Hepatic stellate cell (primary cell): ENCODE measurements at regions not wholly inside any gene's neighbourhood (a gene's known extent, or its start where the extent isn't known, plus 50 kb on each side); places are given as distances from the start of the nearest gene placed in this dataset.

Source experiments
- DNase-seq: peaks from one replicate; pipeline ENCODE4 v3.0.0; 2011; ENCODE audit warnings: low spot score

GRCh38 chr12:115574826-115575225 is 702.7 kb downstream of the MED13L start:
- DNase-seq, result no peak

DNA sequence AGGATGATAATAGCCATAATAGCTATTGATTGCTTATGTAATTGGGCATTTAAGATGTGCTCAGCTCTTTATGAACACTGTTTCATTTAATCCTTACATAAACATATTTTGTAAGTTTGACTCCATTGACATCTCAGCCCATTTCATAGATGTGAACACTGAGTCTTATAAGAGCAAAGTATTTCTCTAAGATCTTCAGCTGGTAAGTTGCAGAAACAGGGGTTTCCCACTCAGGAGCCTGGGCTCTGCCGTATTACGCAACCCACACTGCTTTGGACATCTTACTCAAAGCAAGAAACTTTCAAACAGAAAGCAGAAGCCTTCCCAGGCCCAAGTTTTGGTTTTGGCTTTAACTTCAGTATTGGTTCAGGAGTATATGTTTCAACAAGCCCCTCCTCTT is 705.1 kb downstream of the MED13L start:
- no peak for DNase-seq

DNA sequence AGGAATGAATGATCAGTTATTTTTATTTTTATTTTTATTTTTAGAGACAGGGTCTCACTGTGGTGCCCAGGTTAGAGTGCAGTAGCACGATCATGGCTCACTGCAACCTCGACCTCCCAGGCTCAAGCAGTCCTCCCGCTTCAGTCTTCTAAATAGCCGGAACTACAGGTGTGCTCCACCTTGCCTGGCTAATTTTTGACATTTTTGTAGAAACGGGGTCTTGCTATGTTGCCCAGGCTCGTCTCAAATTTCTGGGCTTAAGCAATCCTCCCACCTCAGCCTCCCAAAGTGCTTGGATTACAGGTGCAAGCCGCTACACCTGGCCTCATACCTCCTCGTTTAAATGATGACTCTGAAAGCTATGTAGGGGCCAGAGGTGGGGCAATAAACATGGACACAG is 706.0 kb downstream of the MED13L start:
- no peak for DNase-seq

DNA sequence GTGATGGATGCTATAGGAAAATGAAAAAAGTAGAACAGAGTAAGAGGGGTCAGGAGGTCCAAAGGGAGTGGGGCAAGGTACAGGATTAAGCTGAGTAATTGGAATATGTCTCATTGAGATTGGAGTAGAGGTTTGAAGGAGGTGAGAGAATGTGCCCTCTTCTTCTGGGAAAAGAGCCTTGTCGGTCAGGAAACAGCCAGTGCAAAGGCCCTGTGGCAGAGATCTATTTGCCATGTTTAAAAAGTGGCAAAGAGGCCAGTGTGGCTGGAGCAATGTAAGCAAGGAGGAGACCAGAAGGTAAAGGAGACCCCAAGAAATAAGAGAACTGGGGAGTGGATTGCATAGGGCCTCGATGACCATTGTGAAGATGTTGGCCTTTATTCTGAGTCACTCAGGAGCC is 706.5 kb downstream of the MED13L start:
- no peak for DNase-seq

GRCh38 chr12:115570069-115570777 is 707.3 kb downstream of the MED13L start:
- DNase-seq, result no peak

- DNase-seq, result no peak
These were observed 708.0 kb downstream of the MED13L start for GRCh38 chr12:115569345-115570068.

DNA sequence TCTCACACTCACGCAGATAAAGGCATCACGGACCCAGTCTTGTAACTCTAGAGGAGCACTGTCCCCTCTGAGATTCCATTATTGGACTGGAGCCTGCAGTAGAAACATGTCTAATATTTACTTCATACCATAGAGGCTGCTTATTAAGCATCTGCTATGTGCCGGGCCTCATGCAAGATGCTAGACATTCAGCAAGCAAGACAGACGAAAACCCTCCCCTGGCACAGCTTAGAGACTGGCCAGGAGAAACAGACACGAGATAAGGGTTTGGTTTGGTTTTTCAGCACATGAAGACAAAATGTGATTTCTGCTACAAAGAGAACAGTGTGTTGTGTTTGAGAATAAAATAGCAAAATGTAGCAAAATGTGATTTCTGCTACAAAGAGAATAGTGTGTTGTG is 719.2 kb downstream of the MED13L start:
- DNase-seq, result no peak

DNA sequence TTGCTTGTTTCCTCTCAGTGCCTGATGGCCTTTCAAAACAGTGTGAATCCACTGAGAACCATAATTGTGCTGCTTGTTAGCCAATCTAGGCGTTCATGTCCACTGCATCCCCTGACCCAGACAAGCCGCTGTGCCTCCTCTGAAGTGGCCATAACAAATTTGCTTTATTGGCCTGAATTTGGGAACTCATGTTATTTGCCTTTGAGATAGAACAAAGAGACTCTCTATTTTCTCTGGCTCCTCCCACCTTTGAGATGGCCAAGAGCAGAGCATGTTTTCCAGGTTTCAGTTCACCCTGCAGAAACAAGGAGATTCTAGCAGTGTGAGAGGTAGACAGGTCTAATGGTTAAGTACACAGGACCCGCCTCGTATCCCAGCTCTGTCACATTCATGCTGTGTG is 723.9 kb downstream of the MED13L start:
- no peak for DNase-seq

GRCh38 chr12:115543269-115543668 is 734.2 kb downstream of the MED13L start:
- no peak for DNase-seq

GRCh38 chr12:115542656-115543055 is 734.8 kb downstream of the MED13L start:
- DNase-seq, result no peak

DNA sequence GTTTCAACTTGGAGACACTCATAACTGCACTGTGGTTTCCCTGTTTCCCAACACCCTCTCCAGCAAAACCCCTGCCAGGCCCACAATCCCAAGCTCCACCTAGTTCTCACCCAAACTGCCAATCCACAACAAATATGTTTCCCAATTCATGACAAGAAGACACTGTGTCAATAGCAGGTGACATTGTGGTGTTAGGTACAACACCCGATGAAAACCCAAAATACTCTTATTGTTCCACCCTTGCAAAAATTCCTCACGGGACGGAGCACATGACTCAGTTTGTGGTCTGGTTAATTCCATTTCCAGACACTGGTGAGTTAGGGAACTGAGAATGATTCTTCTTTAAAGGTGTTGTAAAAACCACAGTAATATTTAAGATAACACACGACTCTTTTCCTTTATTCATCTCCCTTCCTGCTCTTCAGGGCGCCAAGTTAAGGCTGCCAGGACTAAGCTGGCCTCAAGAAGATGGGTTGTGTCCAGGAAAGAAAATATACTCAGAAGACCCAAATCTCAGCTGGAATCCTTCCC is 735.5 kb downstream of the MED13L start:
- no peak for DNase-seq

DNA sequence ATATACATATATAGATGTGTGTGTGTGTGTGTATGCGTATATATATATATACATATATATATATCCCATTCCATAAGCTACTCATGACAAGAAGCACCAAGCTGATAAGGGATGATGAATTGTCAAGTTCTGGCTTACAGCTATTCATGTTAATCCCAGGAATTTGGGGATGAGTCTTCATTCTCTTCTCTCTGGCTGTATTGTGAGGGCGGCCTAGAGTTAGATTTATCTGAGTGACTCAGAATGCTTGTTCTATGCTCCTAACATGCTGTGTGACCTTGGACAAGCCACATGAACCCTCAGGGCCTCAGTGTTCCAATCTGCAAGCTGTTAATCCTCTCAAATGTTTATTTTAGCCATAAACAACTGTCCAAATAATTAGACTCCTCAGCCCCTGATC is 749.0 kb downstream of the MED13L start:
- no peak for DNase-seq

GRCh38 chr12:115521771-115522409 is 755.6 kb downstream of the MED13L start:
- DNase-seq, result no peak

GRCh38 chr12:115519887-115520286 is 757.6 kb downstream of the MED13L start:
- no peak for DNase-seq

DNA sequence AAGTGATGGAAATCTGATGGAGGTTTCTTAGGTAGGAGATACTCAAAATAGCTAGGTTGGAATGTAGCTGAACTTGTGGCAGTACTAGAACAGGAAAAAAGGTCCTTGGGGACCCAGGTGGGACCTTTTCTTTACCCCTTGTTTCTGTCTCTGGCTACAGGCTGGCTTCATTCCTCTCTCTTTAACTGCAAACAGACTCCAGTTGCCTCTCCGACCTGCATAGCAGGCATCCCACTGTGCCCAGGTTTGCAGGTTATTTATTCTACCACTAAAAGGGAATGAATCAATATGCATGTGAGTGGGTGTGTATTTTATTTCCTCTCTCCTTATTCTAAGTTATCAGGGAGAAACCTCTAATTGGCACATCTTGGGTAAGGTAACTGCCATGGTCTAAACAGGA is 758.1 kb downstream of the MED13L start:
- DNase-seq, result no peak

GRCh38 chr12:115517913-115518312 is 759.6 kb downstream of the MED13L start:
- no peak for DNase-seq

- DNase-seq, result no peak
These were observed 765.3 kb downstream of the MED13L start for GRCh38 chr12:115511986-115512711.

DNA sequence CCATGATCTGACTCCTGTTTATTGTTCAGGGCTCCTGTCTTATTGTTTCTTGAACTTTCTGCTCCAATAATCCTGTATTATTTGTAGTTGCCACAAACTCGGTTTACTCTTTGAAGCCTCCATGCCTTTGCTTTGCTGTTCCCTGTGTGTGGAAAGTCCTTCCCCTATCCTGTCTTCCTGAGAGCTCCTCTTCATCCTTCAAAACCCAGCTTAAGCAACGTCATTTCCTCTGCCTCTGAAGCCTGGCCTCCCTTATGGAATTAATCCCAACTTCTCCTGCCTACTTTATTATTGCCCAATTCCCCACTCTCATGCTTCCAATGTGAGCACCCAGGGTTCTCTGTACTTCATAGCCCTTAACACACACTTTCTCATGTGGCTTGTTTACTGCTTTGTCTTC is 766.2 kb downstream of the MED13L start:
- DNase-seq, result no peak

GRCh38 chr12:115508990-115509389 is 768.5 kb downstream of the MED13L start:
- no peak for DNase-seq

- no peak for DNase-seq
These were observed 769.4 kb downstream of the MED13L start for GRCh38 chr12:115507951-115508722.

DNA sequence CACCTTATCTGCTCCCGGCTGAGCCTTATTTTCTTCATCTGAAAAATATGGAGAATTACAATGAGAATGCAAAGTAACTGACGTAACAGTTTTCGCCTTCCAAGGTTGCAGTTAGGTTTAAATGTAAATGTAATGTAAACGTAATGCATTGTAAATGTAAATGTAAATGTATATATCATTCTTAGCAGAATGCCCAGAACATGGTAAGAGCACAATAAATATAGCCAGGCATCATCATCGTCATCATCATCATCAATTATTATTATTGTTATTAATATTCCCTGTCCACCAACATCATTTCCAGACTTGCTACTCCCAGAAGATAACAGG is 770.0 kb downstream of the MED13L start:
- DNase-seq, result no peak
